OCI-LY7 (cell line): ENCODE measurements at regions not wholly inside any gene's neighbourhood (a gene's known extent, or its start where the extent isn't known, plus 50 kb on each side); places are given as distances from the start of the nearest gene placed in this dataset.

Experiments used
- BruUV-seq: library from RNA; stranded (reverse); fragments of 400-500 nt; replicated peaks from 2 replicates; lab custom pipeline; 2021; lab: Mats Ljungman, UMichigan
- CTCF ChIA-PET: fragments of 300-600 bp; sonication (Branson Sonifier 250); formaldehyde crosslinking; loops from one replicate; lab custom pipeline; 2022; ENCODE audit warnings: antibody characterized with exemption; ENCODE audit not compliant: unreplicated experiment; lab: Charles Lee
- POLR2A ChIA-PET: fragments of 300-600 bp; sonication (Branson Sonifier 250); formaldehyde crosslinking; loops from one replicate; lab custom pipeline; 2022; ENCODE audit warnings: antibody characterized with exemption; lab: Charles Lee
- DNase-seq: peaks from one replicate; pipeline ENCODE4 v3.0.0-alpha.2; 2015; ENCODE audit warnings: low spot score
- H2AFZ ChIP-seq: fragments of 200-600 bp; sonication (generic), shearing (Covaris generic); 2 replicates; pipeline ENCODE4 v1.6.1; 2014; ENCODE audit warnings: mild to moderate bottlenecking, antibody characterized with exemption, low read length, moderate library complexity
- H3K27ac ChIP-seq: fragments of 200-600 bp; sonication (generic); 2 replicates; pipeline ENCODE4 v1.5.1; 2014; ENCODE audit warnings: mixed run types, low read depth, mild to moderate bottlenecking, moderate library complexity, low read length, inconsistent platforms; ENCODE audit not compliant: poor library complexity, severe bottlenecking
- H3K36me3 ChIP-seq: fragments of 200-600 bp; sonication (generic); 2 replicates; pipeline ENCODE4 v1.6.1; 2014; ENCODE audit warnings: mild to moderate bottlenecking, antibody characterized with exemption, low read length, moderate library complexity, mixed read lengths; ENCODE audit not compliant: insufficient read depth
- H3K4me1 ChIP-seq: fragments of 200-600 bp; sonication (generic); 2 replicates; pipeline ENCODE4 v1.5.1; 2014; ENCODE audit warnings: mild to moderate bottlenecking, low read length; ENCODE audit not compliant: insufficient read depth, poor library complexity, severe bottlenecking
- H3K4me2 ChIP-seq: fragments of 200-600 bp; sonication (generic); 2 replicates; pipeline ENCODE4 v1.6.1; 2014; ENCODE audit warnings: mild to moderate bottlenecking, low read length
- H3K4me3 ChIP-seq: fragments of 200-600 bp; sonication (generic); 2 replicates; pipeline ENCODE4 v1.5.1; 2014; ENCODE audit warnings: mild to moderate bottlenecking, low read depth, low read length; ENCODE audit not compliant: poor library complexity, severe bottlenecking
- H3K79me2 ChIP-seq: fragments of 200-600 bp; sonication (generic); 2 replicates; pipeline ENCODE4 v1.6.1; 2016; ENCODE audit warnings: low read depth, mild to moderate bottlenecking, low read length, moderate library complexity, mixed read lengths; ENCODE audit not compliant: insufficient read depth
- H3K9me2 ChIP-seq: fragments of 200-600 bp; sonication (generic); 2 replicates; pipeline ENCODE4 v1.6.1; 2016; ENCODE audit warnings: mild to moderate bottlenecking, low read length, mixed read lengths; ENCODE audit not compliant: insufficient read depth
- H3K9me3 ChIP-seq: fragments of 200-600 bp; sonication (generic); 2 replicates; pipeline ENCODE4 v1.6.1; 2014; ENCODE audit warnings: mild to moderate bottlenecking, mixed run types, low read length, mixed read lengths
- H4K20me1 ChIP-seq: fragments of 200-600 bp; sonication (generic); 2 replicates; pipeline ENCODE4 v1.6.1; 2014; ENCODE audit warnings: mild to moderate bottlenecking, antibody characterized with exemption, low read length, moderate library complexity, mixed read lengths; ENCODE audit not compliant: insufficient read depth
- CTCF ChIP-seq: fragments of 200-600 bp; sonication (generic); conservative IDR thresholded peaks from 2 replicates; pipeline ENCODE4 v1.5.1; 2014; ENCODE audit warnings: mild to moderate bottlenecking, antibody characterized with exemption, low read length, moderate library complexity, mixed read lengths
- EZH2phosphoT487 ChIP-seq: fragments of 200-600 bp; sonication (generic); IDR thresholded peaks from 2 replicates; pipeline ENCODE4 v1.6.1; 2018; ENCODE audit warnings: low read depth, borderline replicate concordance, mild to moderate bottlenecking, mixed run types, antibody characterized with exemption, low read length, moderate library complexity, mixed read lengths
- intact Hi-C: fragments of 100-400 bp; cut with micrococcal nuclease; formaldehyde crosslinking; loops from one replicate; pipeline ENCODE4 v1.10.0; 2022; ENCODE audit not compliant: unreplicated experiment

- Histone ChIP-seq H3K36me3 (peaks cover 6% of the 10 kb centered on the region), H3K4me3 (peak overlapping the region; percentile 20), H3K4me1 (peaks cover 19% of the 10 kb centered on the region), H3K79me2 (no peaks in the 10 kb centered on the region), H2AFZ (peak overlapping the region; percentile 69; the same call in 1 of the 2 replicates), H4K20me1 (no peaks in the 10 kb centered on the region), H3K4me2 (peak overlapping the region; percentile 58), H3K9me2 (no peaks in the 10 kb centered on the region), H3K27ac (peak overlapping the region; percentile 11), H3K9me3 (peaks cover 32% of the 10 kb centered on the region; the same call in 1 of the 2 replicates)
- ChIA-PET POLR2A (interaction anchor here (0.6 to 1.2 kb wide), 10 partner anchors 10 to 171 kb away, joined by 3 to 5 read pairs (median 3); no protein-coding TSS in a partner anchor), CTCF (no interaction called here)
- intact Hi-C loops = no loop called here
- TF ChIP-seq CTCF = no peak
- no peak for TF ChIP-seq EZH2phosphoT487
- peak; percentile 24 for DNase-seq
- BruUV-seq = no TSS peak
Measured at GRCh38 chr14:42322531-42323284, 716.0 kb downstream of the LRFN5 start.

GRCh38 chr14:42319996-42320395, 713.3 kb downstream of the LRFN5 start:
- H3K36me3 ChIP-seq = peaks cover 6% of the 10 kb centered on the region
- peaks cover 3% of the 10 kb centered on the region; the same call in 1 of the 2 replicates for H3K9me2 ChIP-seq
- peaks cover 19% of the 10 kb centered on the region for H3K4me1 ChIP-seq
- H3K79me2 ChIP-seq = no peaks in the 10 kb centered on the region
- TF ChIP-seq EZH2phosphoT487 (no peak), CTCF (no peak)
- no peak for DNase-seq
- H3K27ac ChIP-seq = no peak overlapping the region
- intact Hi-C loops = no loop called here
- H3K4me3 ChIP-seq = no peak overlapping the region
- peaks cover 24% of the 10 kb centered on the region; the same call in 1 of the 2 replicates for H3K9me3 ChIP-seq
- H4K20me1 ChIP-seq = no peaks in the 10 kb centered on the region
- POLR2A ChIA-PET = interaction anchor here (1.2 kb wide), 1 partner anchor 13 kb away, joined by 3 read pairs; no protein-coding TSS in a partner anchor
- no peak overlapping the region for H3K4me2 ChIP-seq
- no peak overlapping the region for H2AFZ ChIP-seq
- no TSS peak for BruUV-seq
- CTCF ChIA-PET = no interaction called here

DNA sequence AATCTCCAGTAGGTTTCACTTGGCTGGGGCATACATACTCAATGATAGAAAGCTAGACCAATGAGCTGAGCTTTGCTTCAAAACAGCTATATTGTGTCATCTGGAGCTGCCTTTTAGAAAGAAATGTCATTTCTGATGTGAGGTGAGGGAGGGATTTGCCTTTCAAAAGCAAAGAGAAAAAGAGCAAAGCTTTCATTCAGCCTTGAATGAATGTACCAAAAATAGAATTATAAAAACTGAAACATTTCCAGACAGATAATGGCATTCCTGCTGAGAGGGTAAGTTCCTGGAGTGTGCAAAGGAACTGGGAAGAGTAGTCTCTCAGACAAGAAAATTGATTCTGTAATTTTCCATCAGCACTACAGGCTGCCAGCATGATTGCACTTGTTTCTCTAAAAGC, 710.0 kb downstream of the LRFN5 start:
- Histone ChIP-seq H4K20me1 (no peaks in the 10 kb centered on the region), H3K27ac (no peak overlapping the region), H3K79me2 (no peaks in the 10 kb centered on the region), H3K4me2 (no peak overlapping the region), H2AFZ (no peak overlapping the region), H3K9me2 (peaks cover 3% of the 10 kb centered on the region; the same call in 1 of the 2 replicates), H3K36me3 (peaks cover 6% of the 10 kb centered on the region), H3K9me3 (peaks cover 15% of the 10 kb centered on the region; the same call in 1 of the 2 replicates), H3K4me3 (no peak overlapping the region), H3K4me1 (no peaks in the 10 kb centered on the region)
- BruUV-seq = no TSS peak
- no peak for DNase-seq
- CTCF ChIA-PET = no interaction called here
- TF ChIP-seq CTCF (no peak), EZH2phosphoT487 (no peak)
- intact Hi-C loops = no loop called here
- POLR2A ChIA-PET = interaction anchor here (0.5 to 1.2 kb wide), 3 partner anchors 10 to 66 kb away, joined by 3 to 4 read pairs (median 3); no protein-coding TSS in a partner anchor
